HCT116 (cell line): ENCODE measurements at regions not wholly inside any gene's neighbourhood (a gene's known extent, or its start where the extent isn't known, plus 50 kb on each side); places are given as distances from the start of the nearest gene placed in this dataset.

Experiments used
- ATAC-seq: fragments of 200-7000 bp; cut with Tn5 transposase; 2 replicates; pipeline ENCODE4 v1.9.1; 2020; ENCODE audit warnings: mild to moderate bottlenecking, moderate library complexity
- BruUV-seq: library from RNA; stranded (reverse); fragments of 400-500 nt; replicated peaks from 2 replicates; lab custom pipeline; 2021; lab: Mats Ljungman, UMichigan
- CTCF ChIA-PET: fragments of 300-600 bp; sonication (Branson Sonifier 250); formaldehyde crosslinking; loops from one replicate; lab custom pipeline; 2021; ENCODE audit warnings: antibody characterized with exemption; lab: Charles Lee
- POLR2A ChIA-PET: fragments of 300-600, 350-600 bp; sonication (Branson Sonifier 250); formaldehyde crosslinking; loops from one replicate; lab custom pipeline; 2021; ENCODE audit warnings: antibody characterized with exemption; lab: Charles Lee
- RAD21 ChIA-PET, 2 experiments: fragments of 300-600 bp; sonication (Branson Sonifier 250); formaldehyde crosslinking; loops; one replicate each; lab custom pipeline; 2023; ENCODE audit warnings: low total read pairs in 2 of 2; ENCODE audit not compliant: uncharacterized antibody in 2 of 2, unreplicated experiment in 2 of 2, low non-redundant PET in 1 of 2; lab: Charles Lee
- DNase-seq: peaks from one replicate; pipeline ENCODE4 v3.0.0-alpha.2; 2010; ENCODE audit warnings: low read depth, low spot score
- H2AFZ ChIP-seq: fragments of 200-600 bp; shearing (Covaris generic), sonication (generic); 2 replicates; pipeline ENCODE4 v1.6.1; 2017; ENCODE audit warnings: low read depth, mixed run types, mixed read lengths, antibody characterized with exemption, low read length; ENCODE audit not compliant: poor library complexity, severe bottlenecking
- H3K27ac ChIP-seq: 2 replicates; pipeline ENCODE4 v1.5.1; 2012; ENCODE audit warnings: low read depth, low read length
- H3K27me3 ChIP-seq: fragments of 200-600 bp; sonication (generic); 2 replicates; pipeline ENCODE4 v1.6.1; 2016; ENCODE audit warnings: mixed run types, low read length, mixed read lengths; ENCODE audit not compliant: insufficient read depth
- H3K36me3 ChIP-seq, 2 experiments: fragments of 200-500 bp in 1 of 2; fragments of 200-600 bp in 1 of 2; sonication (Bioruptor generic) in 1 of 2; sonication (generic) in 1 of 2; 2 replicates each; pipeline versions ENCODE4 v1.5.1 to v1.6.1; 2014 to 2016; ENCODE audit warnings: low read length in 2 of 2, inconsistent platforms in 1 of 2, mixed read lengths in 1 of 2, mixed run types in 1 of 2; ENCODE audit not compliant: insufficient read depth in 2 of 2, control insufficient read depth in 1 of 2
- H3K4me1 ChIP-seq, 2 experiments: fragments of 200-600 bp in 1 of 2; sonication (generic) in 1 of 2; 2 replicates each; pipeline versions ENCODE4 v1.5.1 to v1.6.1; 2012 to 2017; ENCODE audit warnings: low read length in 2 of 2, inconsistent platforms in 1 of 2, mild to moderate bottlenecking in 1 of 2, mixed read lengths in 1 of 2, mixed run types in 1 of 2, moderate library complexity in 1 of 2; ENCODE audit not compliant: insufficient read depth in 2 of 2, control insufficient read depth in 1 of 2
- H3K4me2 ChIP-seq: fragments of 200-600 bp; sonication (generic); 2 replicates; pipeline ENCODE4 v1.6.1; 2017; ENCODE audit warnings: mixed run types, low read length, mixed read lengths
- H3K4me3 ChIP-seq, 2 experiments: fragments of 200-600 bp in 1 of 2; sonication (generic) in 1 of 2; replicated peaks in 1 of 2; 2 replicates each; pipeline ENCODE4 v1.5.1; 2011 to 2016; ENCODE audit warnings: low read length in 2 of 2, control low read depth in 1 of 2, low read depth in 1 of 2, mild to moderate bottlenecking in 1 of 2, mixed read lengths in 1 of 2, mixed run types in 1 of 2
- H3K79me2 ChIP-seq: fragments of 200-600 bp; sonication (generic); 2 replicates; pipeline ENCODE4 v1.6.1; 2017; ENCODE audit warnings: mild to moderate bottlenecking, mixed run types, low read length, moderate library complexity, mixed read lengths; ENCODE audit not compliant: insufficient read depth
- H3K9ac ChIP-seq: fragments of 200-600 bp; sonication (generic); 2 replicates; pipeline ENCODE4 v1.6.1; 2016; ENCODE audit warnings: low read length, mixed read lengths
- H3K9me2 ChIP-seq: fragments of 200-600 bp; sonication (generic), shearing (Covaris generic); 2 replicates; pipeline ENCODE4 v1.6.1; 2017; ENCODE audit warnings: mixed run types, mild to moderate bottlenecking, moderate library complexity; ENCODE audit not compliant: insufficient read depth
- H3K9me3 ChIP-seq, 2 experiments: fragments of 200-500 bp in 1 of 2; fragments of 200-600 bp in 1 of 2; sonication (Bioruptor generic) in 1 of 2; sonication (generic) in 1 of 2; 2 replicates each; pipeline ENCODE4 v1.6.1; 2014 to 2017; ENCODE audit warnings: low read length in 2 of 2, mixed read lengths in 2 of 2, inconsistent platforms in 1 of 2, low read depth in 1 of 2, mild to moderate bottlenecking in 1 of 2, mixed run types in 1 of 2, moderate library complexity in 1 of 2; ENCODE audit not compliant: control insufficient read depth in 1 of 2, insufficient read depth in 1 of 2
- H4K20me1 ChIP-seq: fragments of 200-600 bp; sonication (generic), shearing (Covaris generic); 2 replicates; pipeline ENCODE4 v1.6.1; 2017; ENCODE audit warnings: mixed run types, mild to moderate bottlenecking, moderate library complexity; ENCODE audit not compliant: insufficient read depth
- CEBPB ChIP-seq: IDR thresholded peaks from 2 replicates; pipeline ENCODE4 v1.6.1; 2012; ENCODE audit warnings: low read depth
- ELF1 ChIP-seq: IDR thresholded peaks from 2 replicates; pipeline ENCODE4 v1.6.1; 2012; ENCODE audit warnings: low read depth, borderline replicate concordance
- FOSL1 ChIP-seq: IDR thresholded peaks from 2 replicates; pipeline ENCODE4 v1.6.1; 2012; ENCODE audit warnings: low read depth
- JUND ChIP-seq: IDR thresholded peaks from 2 replicates; pipeline ENCODE4 v1.6.1; 2012
- POLR2AphosphoS5 ChIP-seq: IDR thresholded peaks from 2 replicates; pipeline ENCODE4 v1.6.1; 2011; ENCODE audit warnings: mild to moderate bottlenecking, low read depth, low read length, moderate library complexity
- RAD21 ChIP-seq: IDR thresholded peaks from 2 replicates; pipeline ENCODE4 v1.6.1; 2012; ENCODE audit warnings: low read depth, mild to moderate bottlenecking
- SIN3A ChIP-seq: IDR thresholded peaks from 2 replicates; pipeline ENCODE4 v1.6.1; 2012; ENCODE audit warnings: low read depth
- SP1 ChIP-seq: IDR thresholded peaks from 2 replicates; pipeline ENCODE4 v1.6.1; 2012; ENCODE audit warnings: low read depth
- YY1 ChIP-seq: IDR thresholded peaks from 2 replicates; pipeline ENCODE4 v1.6.1; 2011; ENCODE audit warnings: low read length, low read depth, moderate library complexity, mild to moderate bottlenecking; ENCODE audit not compliant: insufficient replicate concordance; ENCODE audit errors: extremely low read depth
- ZNF274 ChIP-seq: fragments of 200-500 bp; sonication (Bioruptor generic); IDR thresholded peaks from 2 replicates; pipeline ENCODE4 v1.6.1; 2014; ENCODE audit warnings: mild to moderate bottlenecking, low read depth, low read length, inconsistent platforms
- intact Hi-C: fragments of 100-400 bp; cut with micrococcal nuclease; formaldehyde crosslinking; loops from 2 replicates; pipeline ENCODE4 v1.10.0; 2022
- TF ChIP-seq, protein P1 (sequence below): IDR thresholded peaks from 2 replicates; pipeline ENCODE4 v1.6.1; 2011; ENCODE audit warnings: mild to moderate bottlenecking, low read length, moderate library complexity; ENCODE audit not compliant: insufficient replicate concordance; ENCODE audit errors: extremely low read depth

DNA sequence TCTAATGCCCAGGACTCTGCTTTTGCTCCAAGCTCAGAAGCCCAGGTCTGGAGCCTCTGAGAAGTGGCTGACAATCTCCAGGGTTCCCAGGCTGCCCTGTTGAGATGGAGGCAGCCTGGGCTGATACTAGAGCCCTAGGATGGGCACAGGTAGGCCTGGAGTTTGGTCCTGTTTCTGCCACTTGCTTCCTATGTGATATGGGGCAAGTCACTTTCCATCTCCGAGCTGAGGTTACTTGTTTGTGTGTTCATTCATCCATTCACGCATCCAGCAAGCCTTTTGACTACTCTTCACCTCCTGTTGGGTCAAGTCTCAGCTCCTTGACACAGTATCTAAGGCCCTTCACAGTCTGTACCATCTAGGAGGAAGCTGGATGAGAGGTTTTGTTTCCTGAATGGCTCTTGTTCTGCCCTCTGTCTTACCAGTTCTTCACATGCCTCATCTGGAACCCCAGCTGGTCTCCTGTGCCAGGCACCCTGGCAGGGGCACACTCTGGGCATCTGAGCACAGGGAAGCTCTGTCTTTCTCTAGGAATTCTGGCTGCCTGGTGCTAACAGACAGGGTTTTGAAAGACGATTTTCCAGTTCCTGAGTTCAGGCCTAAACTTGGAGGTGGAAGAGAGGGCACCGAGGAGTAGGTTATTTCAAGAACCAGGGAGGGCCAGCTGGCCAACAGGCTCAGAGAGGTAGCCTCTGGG is 53.2 kb upstream of the AMPD3 start:
- no peaks in the 10 kb centered on the region for H4K20me1 ChIP-seq
- ChIA-PET POLR2A (no interaction called here), CTCF (interaction anchor here (0.9 to 4.0 kb wide), 2 partner anchors 12 to 35 kb away, joined by 3 to 19 read pairs; no protein-coding TSS in a partner anchor), RAD21 (no interaction called here)
- no peak for DNase-seq
- BruUV-seq: no TSS peak
- H3K27me3 ChIP-seq: no peaks in the 10 kb centered on the region
- H2AFZ ChIP-seq: no peak overlapping the region
- H3K9me3 ChIP-seq: no peaks in the 10 kb centered on the region
- H3K4me1 ChIP-seq: peaks cover 13 to 27% of the 10 kb centered on the region in 2 experiments
- no peak overlapping the region for H3K4me2 ChIP-seq
- H3K4me3 ChIP-seq: no peak overlapping the region
- H3K27ac ChIP-seq: no peak overlapping the region
- H3K36me3 ChIP-seq: no peaks in the 10 kb centered on the region
- no peak overlapping the region for H3K9ac ChIP-seq
- intact Hi-C loops: no loop called here
- no peaks in the 10 kb centered on the region for H3K79me2 ChIP-seq
- no peaks in the 10 kb centered on the region for H3K9me2 ChIP-seq
- no peak for ATAC-seq
- TF ChIP-seq SP1 (no peak), POLR2AphosphoS5 (no peak), ZNF274 (no peak), CEBPB (no peak), RAD21 (no peak), JUND (no peak), FOSL1 (no peak), YY1 (no peak), SIN3A (no peak), ELF1 (no peak)
- TF ChIP-seq, protein P1, sequence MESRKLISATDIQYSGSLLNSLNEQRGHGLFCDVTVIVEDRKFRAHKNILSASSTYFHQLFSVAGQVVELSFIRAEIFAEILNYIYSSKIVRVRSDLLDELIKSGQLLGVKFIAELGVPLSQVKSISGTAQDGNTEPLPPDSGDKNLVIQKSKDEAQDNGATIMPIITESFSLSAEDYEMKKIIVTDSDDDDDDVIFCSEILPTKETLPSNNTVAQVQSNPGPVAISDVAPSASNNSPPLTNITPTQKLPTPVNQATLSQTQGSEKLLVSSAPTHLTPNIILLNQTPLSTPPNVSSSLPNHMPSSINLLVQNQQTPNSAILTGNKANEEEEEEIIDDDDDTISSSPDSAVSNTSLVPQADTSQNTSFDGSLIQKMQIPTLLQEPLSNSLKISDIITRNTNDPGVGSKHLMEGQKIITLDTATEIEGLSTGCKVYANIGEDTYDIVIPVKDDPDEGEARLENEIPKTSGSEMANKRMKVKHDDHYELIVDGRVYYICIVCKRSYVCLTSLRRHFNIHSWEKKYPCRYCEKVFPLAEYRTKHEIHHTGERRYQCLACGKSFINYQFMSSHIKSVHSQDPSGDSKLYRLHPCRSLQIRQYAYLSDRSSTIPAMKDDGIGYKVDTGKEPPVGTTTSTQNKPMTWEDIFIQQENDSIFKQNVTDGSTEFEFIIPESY: no peak
- TF ChIP-seq, all 23 proteins: peak for 0
